Upper lobe of left lung (tissue), 4 donors: ENCODE measurements at regions not wholly inside any gene's neighbourhood (a gene's known extent, or its start where the extent isn't known, plus 50 kb on each side); places are given as distances from the start of the nearest gene placed in this dataset.

Experiments used
- CTCF ChIP-seq, 6 experiments: fragments of 450-650 bp in 4 of 6; fragments of 200-600 bp in 2 of 6; sonication (generic) in 2 of 6; IDR thresholded peaks; one replicate each; pipeline ENCODE4 v1.5.1; 2016 to 2019; ENCODE audit warnings: antibody characterized with exemption in 6 of 6
- EP300 ChIP-seq, 4 donors: sonication (generic); formaldehyde crosslinking; IDR thresholded peaks; one replicate each; pipeline ENCODE4 v1.5.1; 2017; ENCODE audit warnings: antibody characterized with exemption in 4 of 4, control low read depth in 2 of 4
- POLR2AphosphoS5 ChIP-seq, 2 donors: sonication (generic); formaldehyde crosslinking; IDR thresholded peaks; one replicate each; pipeline ENCODE4 v1.5.1; 2017; ENCODE audit warnings: antibody characterized with exemption in 2 of 2

DNA sequence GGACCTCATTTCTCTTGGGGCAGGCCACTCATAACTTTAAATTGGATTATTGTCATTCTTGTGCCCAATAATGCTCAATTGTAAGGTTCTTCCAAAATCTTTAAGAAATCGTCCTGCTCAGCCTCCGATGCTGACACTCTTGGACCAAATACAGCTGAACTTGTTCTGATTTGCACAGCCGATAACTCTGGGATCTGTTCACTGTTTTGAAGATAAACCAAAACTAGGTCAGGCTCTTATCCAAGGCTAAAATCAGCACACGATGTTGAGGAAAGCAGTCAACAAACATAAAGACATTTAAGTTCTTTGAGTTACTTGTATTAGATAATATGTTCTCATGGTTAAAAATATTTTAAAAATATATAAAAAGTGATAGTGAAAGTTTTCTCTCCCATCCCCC, 52.0 kb upstream of the NEO1 start:
- TF ChIP-seq CTCF (IDR thresholded peaks at IDR 0.05) = no peak
- TF ChIP-seq POLR2AphosphoS5 (IDR thresholded peaks at IDR 0.05) = no peak
- TF ChIP-seq EP300 (IDR thresholded peaks at IDR 0.05) = no peak
